HepG2 (cell line): ENCODE measurements at regions not wholly inside any gene's neighbourhood (a gene's known extent, or its start where the extent isn't known, plus 50 kb on each side); places are given as distances from the start of the nearest gene placed in this dataset.
A peak's percentile ranks its signal among the peaks of the same experiment; 100 is the strongest.

Experiments used
- AHR ChIP-seq: IDR thresholded peaks from 2 replicates; pipeline ENCODE4 v1.6.1; 2018; ENCODE audit warnings: missing genetic modification reagents, missing compliant biosample characterization
- CEBPB ChIP-seq: IDR thresholded peaks from 2 replicates; pipeline ENCODE4 v1.6.1; 2011; ENCODE audit warnings: low read depth, low read length, improper control_type of control experiment, borderline replicate concordance
- CENPX ChIP-seq: sonication (generic); formaldehyde crosslinking; IDR thresholded peaks from 2 replicates; pipeline ENCODE4 v1.9.0; 2021; ENCODE audit warnings: mild to moderate bottlenecking, missing genetic modification reagents, moderate library complexity
- CREB1 ChIP-seq, 2 experiments: fragments of 450-650 bp in 1 of 2; IDR thresholded peaks; 2 replicates each; pipeline ENCODE4 v1.6.1; 2016 to 2017; ENCODE audit warnings: control low read depth in 1 of 2, mild to moderate bottlenecking in 1 of 2, missing compliant biosample characterization in 1 of 2, missing genetic modification characterization in 1 of 2
- ELF1 ChIP-seq: sonication (generic); formaldehyde crosslinking; IDR thresholded peaks from 2 replicates; pipeline ENCODE4 v1.4.0; 2020; ENCODE audit warnings: missing genetic modification reagents
- HMGA1 ChIP-seq: sonication (generic); formaldehyde crosslinking; conservative IDR thresholded peaks from 2 replicates; pipeline ENCODE4 v1.4.0; 2020; ENCODE audit warnings: missing genetic modification reagents
- HNRNPK ChIP-seq: fragments of 200-400 bp; formaldehyde crosslinking; IDR thresholded peaks from 2 replicates; pipeline ENCODE4 v1.6.1; 2018; ENCODE audit warnings: low read length, low read depth, moderate library complexity, mild to moderate bottlenecking; ENCODE audit not compliant: poor library complexity, severe bottlenecking
- HNRNPL ChIP-seq: fragments of 200-400 bp; formaldehyde crosslinking; IDR thresholded peaks from 2 replicates; pipeline ENCODE4 v1.6.1; 2017; ENCODE audit warnings: mild to moderate bottlenecking, low read depth, low read length
- KDM3A ChIP-seq: IDR thresholded peaks from 2 replicates; pipeline ENCODE4 v1.6.1; 2018; ENCODE audit warnings: low read depth, missing compliant biosample characterization
- KDM6A ChIP-seq: IDR thresholded peaks from 2 replicates; pipeline ENCODE4 v1.6.1; 2016; ENCODE audit warnings: low read depth
- KLF9 ChIP-seq: IDR thresholded peaks from 2 replicates; pipeline ENCODE4 v1.6.1; 2016; ENCODE audit warnings: low read depth
- NCOR1 ChIP-seq: fragments of 200-600 bp; sonication (generic); IDR thresholded peaks from 2 replicates; pipeline ENCODE4 v1.7.0; 2017; ENCODE audit warnings: antibody characterized with exemption, low read length, borderline replicate concordance
- NFRKB ChIP-seq: fragments of 450-650 bp; IDR thresholded peaks from 2 replicates; pipeline ENCODE4 v1.6.1; 2017
- PTBP1 ChIP-seq: fragments of 200-400 bp; formaldehyde crosslinking; IDR thresholded peaks from 2 replicates; pipeline ENCODE4 v1.6.1; 2018; ENCODE audit warnings: low read length, low read depth; ENCODE audit not compliant: poor library complexity, severe bottlenecking
- SNRNP70 ChIP-seq: fragments of 200-400 bp; formaldehyde crosslinking; IDR thresholded peaks from 2 replicates; pipeline ENCODE4 v1.6.1; 2017; ENCODE audit warnings: mild to moderate bottlenecking, low read depth, low read length, moderate library complexity
- TBP ChIP-seq: sonication (generic); formaldehyde crosslinking; IDR thresholded peaks from 2 replicates; pipeline ENCODE4 v1.5.0; 2020; ENCODE audit warnings: missing genetic modification reagents
- ZFP36L1 ChIP-seq: sonication (generic); formaldehyde crosslinking; IDR thresholded peaks from 2 replicates; pipeline ENCODE4 v1.8.0; 2022; ENCODE audit warnings: mild to moderate bottlenecking, missing genetic modification reagents, moderate library complexity
- ZNF101 ChIP-seq: sonication (generic); formaldehyde crosslinking; IDR thresholded peaks from 2 replicates; pipeline ENCODE4 v1.4.0; 2020; ENCODE audit warnings: mild to moderate bottlenecking, low read depth, missing genetic modification reagents, borderline replicate concordance
- ZNF44 ChIP-seq: sonication (generic); formaldehyde crosslinking; IDR thresholded peaks from 2 replicates; pipeline ENCODE4 v1.5.1; 2020; ENCODE audit warnings: mild to moderate bottlenecking, missing genetic modification reagents
- ZNF724P ChIP-seq: sonication (generic); formaldehyde crosslinking; IDR thresholded peaks from 2 replicates; pipeline ENCODE4 v1.8.0; 2022; ENCODE audit warnings: missing genetic modification reagents, borderline replicate concordance
- ZNF816 ChIP-seq: sonication (generic); formaldehyde crosslinking; IDR thresholded peaks from 2 replicates; pipeline ENCODE4 v1.8.0; 2022; ENCODE audit warnings: missing genetic modification reagents, mild to moderate bottlenecking, borderline replicate concordance
- TF ChIP-seq, protein P1 (sequence below): sonication (generic); formaldehyde crosslinking; IDR thresholded peaks from 2 replicates; pipeline ENCODE4 v1.8.0; 2022; ENCODE audit warnings: mild to moderate bottlenecking, missing genetic modification reagents, moderate library complexity
- TF ChIP-seq, protein P2 (sequence below): sonication (generic); formaldehyde crosslinking; IDR thresholded peaks from 2 replicates; pipeline ENCODE4 v1.5.0; 2020; ENCODE audit warnings: missing genetic modification reagents
- TF ChIP-seq, protein P3 (sequence below): sonication (generic); formaldehyde crosslinking; IDR thresholded peaks from 2 replicates; pipeline ENCODE4 v1.4.0; 2020; ENCODE audit warnings: missing genetic modification reagents
- TF ChIP-seq, protein P4 (sequence below): sonication (generic); formaldehyde crosslinking; IDR thresholded peaks from 2 replicates; pipeline ENCODE4 v1.4.0; 2020; ENCODE audit warnings: missing genetic modification reagents, borderline replicate concordance
- TF ChIP-seq, protein P5 (sequence below): IDR thresholded peaks from 2 replicates; pipeline ENCODE4 v1.6.1; 2018; ENCODE audit warnings: missing genetic modification reagents, mild to moderate bottlenecking, missing compliant biosample characterization

DNA sequence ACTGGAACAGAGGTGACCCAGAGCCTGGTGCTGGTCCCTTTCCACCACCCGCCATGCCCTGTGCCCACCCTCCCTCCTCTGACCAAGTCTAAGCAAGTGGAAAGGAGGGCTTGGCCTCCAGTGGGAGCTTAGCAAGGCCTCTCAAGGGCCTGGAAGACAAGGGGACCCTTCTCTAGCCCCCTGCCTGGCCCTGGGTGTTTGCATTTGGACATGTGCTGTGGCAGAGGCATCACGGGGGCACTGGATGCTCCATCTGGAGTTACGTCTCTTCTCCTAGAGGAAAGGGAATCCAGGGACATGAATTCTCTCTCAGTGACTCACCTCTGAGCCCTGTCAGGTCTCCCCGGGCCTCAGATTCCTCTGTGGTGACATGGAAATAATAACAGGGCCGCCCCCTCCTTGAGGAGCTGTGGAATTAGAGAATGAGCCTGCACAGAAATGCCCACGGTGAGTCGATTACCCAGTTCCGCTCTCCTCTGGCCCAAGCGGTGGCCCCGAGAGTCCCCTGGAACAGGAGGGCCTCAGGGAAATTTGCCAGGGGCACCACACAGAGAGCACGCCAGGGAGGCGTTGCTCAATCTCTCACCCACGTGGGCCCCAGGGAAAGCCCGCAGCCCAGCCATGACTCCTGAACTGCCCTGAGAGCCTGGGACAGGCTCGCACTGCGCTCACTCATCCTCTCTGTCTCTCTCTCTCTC is 189.6 kb downstream of the BCOR start (continued):
- TF ChIP-seq NFRKB (no peak), CREB1 (IDR thresholded peaks at IDR 0.05) (no peak), CREB1 (CRISPR knock-in tag; IDR thresholded peaks at IDR 0.05) (no peak), ZNF44 (CRISPR knock-in tag) (no peak), KDM6A (no peak), AHR (CRISPR knock-in tag) (no peak), HNRNPK (no peak), NCOR1 (no peak), KLF9 (CRISPR knock-in tag) (no peak), ZFP36L1 (CRISPR knock-in tag) (no peak), CENPX (CRISPR knock-in tag) (no peak), TBP (CRISPR knock-in tag) (no peak), ZNF101 (CRISPR knock-in tag) (no peak), SNRNP70 (no peak), ELF1 (no peak), ZNF816 (CRISPR knock-in tag) (no peak), CEBPB (peak; percentile 88), HMGA1 (CRISPR knock-in tag) (no peak), PTBP1 (no peak), HNRNPL (0 out of 2 replicates have a peak, but pooled peaks have one; percentile 29), ZNF724P (CRISPR knock-in tag) (no peak), KDM3A (CRISPR knock-in tag) (no peak)
- TF ChIP-seq, protein P1, sequence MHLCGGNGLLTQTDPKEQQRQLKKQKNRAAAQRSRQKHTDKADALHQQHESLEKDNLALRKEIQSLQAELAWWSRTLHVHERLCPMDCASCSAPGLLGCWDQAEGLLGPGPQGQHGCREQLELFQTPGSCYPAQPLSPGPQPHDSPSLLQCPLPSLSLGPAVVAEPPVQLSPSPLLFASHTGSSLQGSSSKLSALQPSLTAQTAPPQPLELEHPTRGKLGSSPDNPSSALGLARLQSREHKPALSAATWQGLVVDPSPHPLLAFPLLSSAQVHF (CRISPR knock-in tag), result no peak
- TF ChIP-seq, protein P2, sequence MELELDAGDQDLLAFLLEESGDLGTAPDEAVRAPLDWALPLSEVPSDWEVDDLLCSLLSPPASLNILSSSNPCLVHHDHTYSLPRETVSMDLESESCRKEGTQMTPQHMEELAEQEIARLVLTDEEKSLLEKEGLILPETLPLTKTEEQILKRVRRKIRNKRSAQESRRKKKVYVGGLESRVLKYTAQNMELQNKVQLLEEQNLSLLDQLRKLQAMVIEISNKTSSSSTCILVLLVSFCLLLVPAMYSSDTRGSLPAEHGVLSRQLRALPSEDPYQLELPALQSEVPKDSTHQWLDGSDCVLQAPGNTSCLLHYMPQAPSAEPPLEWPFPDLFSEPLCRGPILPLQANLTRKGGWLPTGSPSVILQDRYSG (CRISPR knock-in tag), result no peak
- TF ChIP-seq, protein P3, sequence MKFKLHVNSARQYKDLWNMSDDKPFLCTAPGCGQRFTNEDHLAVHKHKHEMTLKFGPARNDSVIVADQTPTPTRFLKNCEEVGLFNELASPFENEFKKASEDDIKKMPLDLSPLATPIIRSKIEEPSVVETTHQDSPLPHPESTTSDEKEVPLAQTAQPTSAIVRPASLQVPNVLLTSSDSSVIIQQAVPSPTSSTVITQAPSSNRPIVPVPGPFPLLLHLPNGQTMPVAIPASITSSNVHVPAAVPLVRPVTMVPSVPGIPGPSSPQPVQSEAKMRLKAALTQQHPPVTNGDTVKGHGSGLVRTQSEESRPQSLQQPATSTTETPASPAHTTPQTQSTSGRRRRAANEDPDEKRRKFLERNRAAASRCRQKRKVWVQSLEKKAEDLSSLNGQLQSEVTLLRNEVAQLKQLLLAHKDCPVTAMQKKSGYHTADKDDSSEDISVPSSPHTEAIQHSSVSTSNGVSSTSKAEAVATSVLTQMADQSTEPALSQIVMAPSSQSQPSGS (CRISPR knock-in tag), result no peak
- TF ChIP-seq, protein P4, sequence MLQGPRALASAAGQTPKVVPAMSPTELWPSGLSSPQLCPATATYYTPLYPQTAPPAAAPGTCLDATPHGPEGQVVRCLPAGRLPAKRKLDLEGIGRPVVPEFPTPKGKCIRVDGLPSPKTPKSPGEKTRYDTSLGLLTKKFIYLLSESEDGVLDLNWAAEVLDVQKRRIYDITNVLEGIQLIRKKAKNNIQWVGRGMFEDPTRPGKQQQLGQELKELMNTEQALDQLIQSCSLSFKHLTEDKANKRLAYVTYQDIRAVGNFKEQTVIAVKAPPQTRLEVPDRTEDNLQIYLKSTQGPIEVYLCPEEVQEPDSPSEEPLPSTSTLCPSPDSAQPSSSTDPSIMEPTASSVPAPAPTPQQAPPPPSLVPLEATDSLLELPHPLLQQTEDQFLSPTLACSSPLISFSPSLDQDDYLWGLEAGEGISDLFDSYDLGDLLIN (CRISPR knock-in tag), result no peak
- TF ChIP-seq, protein P5, sequence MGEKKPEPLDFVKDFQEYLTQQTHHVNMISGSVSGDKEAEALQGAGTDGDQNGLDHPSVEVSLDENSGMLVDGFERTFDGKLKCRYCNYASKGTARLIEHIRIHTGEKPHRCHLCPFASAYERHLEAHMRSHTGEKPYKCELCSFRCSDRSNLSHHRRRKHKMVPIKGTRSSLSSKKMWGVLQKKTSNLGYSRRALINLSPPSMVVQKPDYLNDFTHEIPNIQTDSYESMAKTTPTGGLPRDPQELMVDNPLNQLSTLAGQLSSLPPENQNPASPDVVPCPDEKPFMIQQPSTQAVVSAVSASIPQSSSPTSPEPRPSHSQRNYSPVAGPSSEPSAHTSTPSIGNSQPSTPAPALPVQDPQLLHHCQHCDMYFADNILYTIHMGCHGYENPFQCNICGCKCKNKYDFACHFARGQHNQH (CRISPR knock-in tag), result no peak
